ENCODE measurements at regions not wholly inside any gene's neighbourhood (a gene's known extent, or its start where the extent isn't known, plus 50 kb on each side); places are given as distances from the start of the nearest gene placed in this dataset.

DNA sequence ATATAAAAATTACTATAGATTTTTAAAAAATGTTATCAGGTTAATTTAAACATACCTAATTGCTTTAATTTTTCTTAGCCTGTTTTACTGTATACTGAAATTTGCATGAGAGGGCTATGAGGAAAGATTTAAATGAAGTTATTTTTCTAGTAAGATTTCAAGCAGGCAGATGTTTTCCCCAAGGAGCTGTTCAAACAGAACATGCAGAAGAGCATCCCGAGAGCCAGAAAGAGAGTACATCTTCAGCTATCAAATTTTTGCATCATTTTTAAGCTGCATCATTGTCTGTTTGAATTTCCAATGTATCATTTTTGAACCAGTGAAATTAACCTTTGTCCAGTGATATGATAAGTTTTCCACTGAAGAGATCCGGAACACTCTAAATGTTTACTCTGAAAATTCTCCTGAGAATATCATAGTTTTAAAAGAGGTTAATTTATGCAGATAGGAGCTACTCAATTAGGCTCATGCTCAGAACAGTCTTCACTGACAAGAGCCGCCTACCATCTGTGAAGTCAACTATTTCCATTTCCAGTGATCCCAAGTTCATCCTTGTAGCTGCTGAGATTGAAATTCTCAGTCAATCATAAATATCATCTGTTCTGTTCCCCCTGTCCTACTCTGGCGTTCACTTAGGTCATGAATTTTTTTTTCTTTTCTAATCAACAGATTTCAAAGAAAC, 467.7 kb upstream of the NBEA start:
- TF ChIP-seq EZH2phosphoT487 (IDR thresholded peaks at IDR 0.05; ENCODE audit: low read depth), result no peak
- TF ChIP-seq, protein P1, sequence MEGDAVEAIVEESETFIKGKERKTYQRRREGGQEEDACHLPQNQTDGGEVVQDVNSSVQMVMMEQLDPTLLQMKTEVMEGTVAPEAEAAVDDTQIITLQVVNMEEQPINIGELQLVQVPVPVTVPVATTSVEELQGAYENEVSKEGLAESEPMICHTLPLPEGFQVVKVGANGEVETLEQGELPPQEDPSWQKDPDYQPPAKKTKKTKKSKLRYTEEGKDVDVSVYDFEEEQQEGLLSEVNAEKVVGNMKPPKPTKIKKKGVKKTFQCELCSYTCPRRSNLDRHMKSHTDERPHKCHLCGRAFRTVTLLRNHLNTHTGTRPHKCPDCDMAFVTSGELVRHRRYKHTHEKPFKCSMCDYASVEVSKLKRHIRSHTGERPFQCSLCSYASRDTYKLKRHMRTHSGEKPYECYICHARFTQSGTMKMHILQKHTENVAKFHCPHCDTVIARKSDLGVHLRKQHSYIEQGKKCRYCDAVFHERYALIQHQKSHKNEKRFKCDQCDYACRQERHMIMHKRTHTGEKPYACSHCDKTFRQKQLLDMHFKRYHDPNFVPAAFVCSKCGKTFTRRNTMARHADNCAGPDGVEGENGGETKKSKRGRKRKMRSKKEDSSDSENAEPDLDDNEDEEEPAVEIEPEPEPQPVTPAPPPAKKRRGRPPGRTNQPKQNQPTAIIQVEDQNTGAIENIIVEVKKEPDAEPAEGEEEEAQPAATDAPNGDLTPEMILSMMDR (IDR thresholded peaks at IDR 0.05; ENCODE audit: low read depth, low read length), result no peak

Data from OCI-LY3 (cell line).